Stimulated activated CD4-positive, alpha-beta T cell treated with anti-CD3 and anti-CD28 coated beads, Interleukin-1b, Interleukin-23, amount 100 ng/mL, for 24 hours (primary cell): ENCODE measurements at regions not wholly inside any gene's neighbourhood (a gene's known extent, or its start where the extent isn't known, plus 50 kb on each side); places are given as distances from the start of the nearest gene placed in this dataset.
"Not testable (repeated sequence)": the region's sequence is repeated elsewhere in the genome, so short reads cannot be mapped to it uniquely, and the experiment has no call there.

Experiments used
- DNase-seq, 4 experiments: peaks; one replicate each; pipeline ENCODE4 v3.0.0-alpha.2; 2020; ENCODE audit warnings: low read depth in 4 of 4, low spot score in 1 of 4

DNA sequence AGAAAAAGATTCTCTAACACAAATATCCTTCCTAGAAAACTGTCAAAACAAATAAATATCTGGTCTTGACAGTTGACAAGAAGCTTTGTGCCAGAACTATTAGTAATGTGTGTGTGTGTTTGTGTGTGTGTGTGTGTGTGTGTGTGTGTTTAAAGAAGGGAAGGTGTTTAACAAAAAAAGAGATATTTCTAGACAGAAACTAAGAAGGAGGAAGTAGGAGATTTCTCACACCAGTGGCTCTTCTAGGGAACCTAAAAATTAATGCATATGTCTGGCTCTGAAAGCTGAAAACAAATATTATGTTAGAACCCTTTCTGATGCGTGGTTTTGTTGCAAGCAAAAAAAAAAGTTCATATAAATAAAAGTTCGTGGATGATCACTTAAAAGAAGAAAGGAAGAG is 277.5 kb downstream of the RPS4Y2 start:
- no peak for DNase-seq

DNA sequence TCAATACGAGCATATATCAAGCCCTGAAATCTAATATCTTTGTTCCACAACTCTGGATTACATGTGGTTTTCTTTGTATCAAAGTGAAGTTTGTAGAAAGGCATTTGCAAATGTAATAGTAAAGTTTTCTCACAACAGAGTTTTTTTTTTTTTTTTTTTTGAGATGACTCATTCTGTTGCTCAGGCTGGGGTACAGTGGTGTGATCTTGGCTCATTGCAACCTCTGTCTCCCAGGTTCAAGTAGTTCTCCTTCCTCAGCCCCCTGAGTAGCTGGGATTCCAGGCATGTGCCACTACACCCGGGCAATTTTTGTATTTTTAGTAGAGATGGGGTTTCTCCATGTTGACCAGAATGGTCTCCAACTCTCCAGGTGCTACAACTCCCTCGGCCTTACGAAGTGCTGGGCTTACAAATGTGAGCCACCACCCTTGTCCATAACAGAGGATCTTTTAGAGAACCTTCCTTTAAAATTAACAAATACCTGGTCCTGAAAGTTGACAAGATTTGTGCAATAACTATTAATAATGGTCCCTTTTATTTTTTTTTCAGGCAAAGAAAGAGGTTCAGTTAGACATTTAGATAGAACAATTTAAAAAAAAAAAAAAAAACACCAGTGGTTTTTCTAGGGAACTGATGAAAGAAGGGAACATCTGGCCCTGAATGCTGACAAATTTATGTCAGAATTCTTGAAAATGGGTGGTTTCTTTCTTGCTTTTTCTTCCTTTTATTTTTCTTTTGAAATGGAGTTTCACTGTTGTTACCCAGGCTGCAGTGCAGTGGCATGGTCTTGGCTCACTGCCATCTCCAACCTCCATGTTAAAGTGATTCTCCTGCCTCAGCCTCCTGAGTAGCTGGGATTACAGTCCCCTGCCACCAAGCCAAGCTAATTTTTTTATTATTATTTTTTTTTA is 278.5 kb downstream of the RPS4Y2 start:
- DNase-seq: peak in 1 of 4 experiments; percentile 5

DNA sequence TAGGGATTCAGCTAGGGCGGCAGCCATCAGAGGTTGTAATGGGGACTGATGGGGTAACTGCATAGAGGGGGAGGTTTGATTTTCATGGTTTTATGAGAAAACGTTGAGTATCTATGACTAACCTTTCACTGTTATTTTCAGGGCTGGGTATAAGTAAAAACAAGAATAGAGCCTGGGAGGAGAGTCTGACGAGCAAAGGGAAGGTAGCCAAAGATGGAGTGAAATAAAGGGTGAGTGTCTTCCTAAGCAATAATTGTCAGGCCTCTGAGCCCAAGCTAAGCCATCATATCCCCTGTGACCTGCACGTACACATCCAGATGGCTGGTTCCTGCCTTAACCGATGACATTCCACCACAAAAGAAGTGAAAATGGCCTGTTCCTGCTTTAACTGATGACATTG is 281.5 kb downstream of the RPS4Y2 start:
- DNase-seq: not testable (repeated sequence)

DNA sequence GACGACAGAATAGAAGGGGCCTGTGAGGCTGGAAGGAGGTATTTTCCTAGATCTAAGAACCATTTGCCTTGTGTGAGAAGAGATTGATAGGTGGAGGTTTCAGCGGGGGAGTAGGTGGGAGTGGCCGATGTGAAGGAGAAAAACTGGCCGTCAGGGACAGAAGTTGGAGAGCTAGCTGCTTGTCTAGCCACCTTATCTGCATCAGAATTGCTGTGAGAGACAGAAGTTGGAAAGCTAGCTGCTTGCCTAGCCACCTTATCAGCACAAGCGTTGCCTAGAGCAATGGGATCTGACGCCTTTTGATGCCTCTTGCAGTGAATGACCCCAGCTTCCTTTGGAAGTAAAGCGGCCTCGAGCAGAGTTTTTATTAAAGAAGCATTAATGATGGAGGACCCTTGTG is 283.9 kb downstream of the RPS4Y2 start:
- no peak for DNase-seq

DNA sequence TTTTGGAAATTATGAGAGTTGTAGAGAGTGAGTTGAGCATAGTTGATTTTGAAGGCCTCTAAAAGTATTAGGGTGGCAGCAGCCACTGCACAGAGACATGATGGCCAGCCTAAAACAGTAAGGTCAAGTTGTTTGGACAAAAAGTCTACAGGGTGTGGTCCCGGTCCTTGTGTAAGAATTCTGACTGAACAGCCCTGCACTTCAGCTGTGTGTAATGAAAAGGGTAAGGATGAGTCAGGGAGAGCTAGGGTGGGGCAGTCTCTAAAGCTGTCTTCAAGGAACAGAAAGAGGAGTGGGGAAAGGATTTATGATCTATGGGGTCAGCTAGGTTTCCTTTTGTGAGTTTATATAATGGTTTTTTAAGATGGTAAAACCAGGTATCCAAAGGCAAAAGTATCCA is 284.8 kb downstream of the RPS4Y2 start:
- not testable (repeated sequence) for DNase-seq

DNA sequence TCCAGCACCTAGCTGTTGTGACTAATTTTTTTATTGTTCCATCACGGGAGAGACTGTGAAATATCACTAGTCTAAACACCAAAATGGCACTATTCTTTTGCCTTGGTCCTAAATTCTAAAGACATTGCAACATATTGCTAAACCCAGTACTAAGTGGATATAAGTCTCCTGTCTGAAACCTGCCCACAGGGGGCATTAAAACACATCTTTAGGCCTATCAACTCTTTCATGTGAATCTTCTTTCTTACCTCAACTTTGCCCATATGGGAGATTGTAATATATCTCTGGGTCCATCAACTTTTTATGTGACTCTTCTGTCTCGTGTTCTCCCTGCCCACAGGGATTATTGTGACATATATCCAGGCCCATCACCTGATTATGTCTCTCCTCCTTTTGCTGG is 317.2 kb downstream of the RPS4Y2 start:
- no peak for DNase-seq

DNA sequence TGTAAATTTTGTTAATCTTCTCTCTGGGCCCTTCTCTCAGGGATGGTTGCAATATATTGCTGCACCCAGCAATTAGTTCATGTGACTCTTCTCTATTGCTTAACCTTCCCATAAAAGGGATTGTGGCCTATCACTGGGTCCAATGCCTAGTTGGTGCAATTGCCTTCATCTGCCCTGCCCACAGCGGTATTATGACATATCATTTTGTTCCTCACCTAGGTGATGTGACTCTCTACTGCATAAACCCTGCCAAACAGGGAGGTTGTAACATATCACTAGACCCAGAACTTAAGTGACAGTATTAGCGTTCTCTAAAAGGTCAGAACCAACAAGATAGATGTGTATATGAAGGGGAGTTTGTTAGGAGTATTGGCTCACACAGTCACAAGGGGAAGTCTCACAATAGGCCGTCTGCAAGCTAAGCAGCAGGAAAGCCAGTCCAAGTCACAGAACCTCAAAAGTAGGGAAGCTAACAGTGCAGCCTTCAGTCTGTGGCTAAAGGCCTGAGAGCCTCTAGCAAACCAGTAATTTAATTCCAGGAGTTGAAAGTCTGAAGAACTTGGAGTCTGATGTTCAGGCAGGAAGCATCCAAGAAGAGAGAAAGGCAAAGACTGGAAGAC is 317.8 kb downstream of the RPS4Y2 start:
- no peak for DNase-seq

DNA sequence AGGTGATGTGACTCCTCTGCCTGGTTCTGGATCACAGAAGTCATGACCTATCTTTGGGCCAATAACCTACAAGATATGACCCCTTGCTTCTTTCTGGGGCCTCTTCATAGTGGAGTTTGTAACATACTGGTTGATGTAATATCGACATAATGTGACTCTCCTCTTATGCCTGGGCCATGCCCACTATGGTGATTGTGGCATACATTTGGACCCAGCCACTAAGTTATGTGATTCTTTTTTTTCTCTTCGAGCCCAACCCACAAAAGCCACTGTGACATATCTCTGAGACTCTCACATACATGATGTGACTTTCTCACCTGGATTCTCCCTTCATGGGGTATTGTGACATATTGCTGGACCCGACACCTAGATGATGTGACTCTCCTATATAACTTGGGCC is 319.8 kb downstream of the RPS4Y2 start:
- no peak for DNase-seq

DNA sequence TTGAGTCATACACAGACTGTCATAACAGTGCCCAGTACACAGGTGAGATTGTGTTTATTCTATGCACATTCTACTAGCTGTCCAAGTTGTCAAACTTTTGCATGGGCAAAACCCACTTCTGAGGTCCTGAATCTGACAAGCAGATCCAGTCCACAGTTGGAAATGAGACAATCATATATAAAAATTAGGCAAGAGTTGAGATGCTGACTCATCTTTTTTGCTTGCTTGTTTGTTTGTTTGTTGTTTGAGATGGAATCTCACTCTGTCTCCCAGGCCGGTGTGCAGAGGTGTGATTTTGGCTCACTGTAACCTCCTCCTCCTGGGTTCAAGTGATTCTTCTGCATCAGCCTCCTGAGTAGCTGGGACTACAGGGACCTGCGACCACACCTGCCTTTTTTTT is 323.8 kb downstream of the RPS4Y2 start:
- DNase-seq: no peak

DNA sequence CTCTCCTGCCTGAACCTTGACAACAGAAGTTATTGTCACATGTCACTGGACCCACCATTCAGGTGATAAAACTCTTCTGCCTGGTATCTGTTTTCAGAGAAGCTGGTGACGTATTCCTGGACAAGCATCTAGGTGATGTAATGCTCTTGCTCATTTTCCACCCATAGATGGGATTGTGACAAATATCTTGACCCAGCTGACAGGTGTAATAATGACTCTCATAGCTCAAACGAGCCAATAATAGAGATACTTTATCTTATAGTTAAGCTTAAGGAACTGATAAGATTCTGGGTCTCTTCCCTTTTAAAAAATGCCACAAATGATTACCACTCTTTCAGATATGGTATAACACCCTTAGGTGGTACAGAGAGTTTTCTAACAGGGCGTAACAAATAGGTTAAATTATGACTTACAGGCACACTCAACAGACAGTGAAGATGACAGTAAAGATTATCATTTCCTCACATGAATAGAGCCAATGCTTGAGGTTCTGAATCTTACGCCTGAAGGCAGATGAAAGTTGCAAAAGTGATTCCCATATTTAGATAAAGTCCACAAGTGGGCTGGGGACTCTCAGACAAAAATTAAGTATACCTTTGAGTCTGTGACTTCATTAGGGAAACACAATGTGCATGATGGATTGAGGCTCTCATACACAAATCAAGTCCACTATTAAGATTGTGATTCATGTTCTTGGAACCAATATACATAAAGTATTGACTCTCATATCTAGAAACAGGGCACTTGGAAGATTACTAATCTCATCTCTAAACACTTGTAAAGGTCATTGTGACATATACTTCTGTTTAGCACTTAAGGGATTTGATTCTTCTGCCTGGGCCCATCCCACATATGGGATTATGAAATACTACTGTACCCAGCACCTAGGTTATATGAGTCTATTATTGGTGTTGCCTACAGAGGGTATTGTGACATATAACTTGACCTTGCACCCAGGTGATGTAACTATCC is 326.0 kb downstream of the RPS4Y2 start:
- DNase-seq: no peak

DNA sequence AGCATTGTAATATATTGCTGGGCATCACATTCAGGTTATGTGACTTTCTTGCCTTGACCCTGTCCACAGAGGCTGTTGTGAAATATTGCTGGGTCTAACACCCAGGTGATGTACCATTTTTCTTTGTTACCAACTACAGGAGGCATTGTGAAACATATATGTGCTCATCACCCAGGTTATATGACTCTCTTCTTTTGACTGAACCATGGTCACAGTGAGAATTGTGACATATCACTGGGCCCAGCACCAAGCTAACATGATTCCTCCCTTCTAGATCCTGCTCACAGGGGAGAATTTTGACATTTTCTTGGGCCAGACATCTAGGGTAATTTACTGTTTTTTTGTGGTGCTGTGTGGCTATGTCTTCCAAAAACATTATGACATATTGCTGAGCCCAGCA is 326.7 kb downstream of the RPS4Y2 start:
- DNase-seq: no peak

DNA sequence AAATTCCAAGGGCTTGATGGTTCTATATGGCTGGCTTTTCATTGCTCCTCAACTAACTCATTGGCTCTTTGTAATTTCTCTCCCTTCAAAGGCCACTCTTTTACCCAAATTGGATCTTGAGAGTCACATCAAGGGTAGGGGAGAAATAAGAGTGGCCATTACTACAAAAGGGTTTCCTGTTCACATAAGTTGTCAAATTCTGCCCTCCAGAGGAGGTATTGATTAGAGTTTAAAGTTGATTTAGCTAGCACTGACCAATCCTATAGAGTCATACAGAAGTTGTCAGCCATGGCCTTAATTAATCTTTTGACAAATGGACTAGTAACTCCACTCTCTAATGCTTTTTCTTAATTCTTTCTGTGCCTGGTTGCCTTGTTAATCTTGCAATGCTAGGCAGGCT is 336.0 kb downstream of the RPS4Y2 start:
- DNase-seq: no peak

DNA sequence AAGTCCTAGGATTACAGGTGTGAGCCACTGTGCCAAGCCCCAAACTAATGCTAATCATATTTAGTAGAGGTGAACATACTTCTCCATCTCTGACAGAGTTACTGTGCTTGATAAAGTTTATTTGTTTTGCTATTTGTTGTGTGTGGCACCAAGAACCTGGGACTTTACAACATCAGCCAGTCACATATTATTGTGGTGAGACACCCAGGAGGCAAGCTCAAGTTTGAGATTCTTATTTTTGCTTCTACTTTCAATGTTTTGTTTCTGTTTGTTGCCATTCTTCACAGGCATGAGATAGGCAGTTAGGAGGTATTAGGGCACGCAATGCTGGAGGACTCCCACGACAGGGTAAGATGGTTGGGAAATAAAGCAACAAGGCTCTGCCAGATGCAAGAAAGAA is 346.6 kb downstream of the RPS4Y2 start:
- no peak for DNase-seq

DNA sequence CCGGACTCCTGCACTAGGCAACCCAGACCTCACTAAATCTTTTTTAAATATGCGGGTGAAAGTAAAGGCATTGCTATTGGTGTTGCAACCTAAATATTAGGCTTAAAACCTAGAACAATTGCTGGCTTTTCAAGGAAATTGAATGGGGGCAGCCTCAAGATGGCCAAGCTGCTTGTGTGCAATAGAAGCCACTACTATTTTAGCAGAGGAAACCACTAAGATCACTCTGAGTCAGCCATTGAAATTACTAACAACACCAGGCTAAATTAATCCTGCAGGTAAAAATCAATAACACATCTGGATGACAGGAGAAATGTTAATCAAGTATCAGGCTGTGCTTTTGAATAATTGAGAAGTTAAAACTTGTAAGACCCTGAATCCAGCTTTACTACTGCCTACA is 348.0 kb downstream of the RPS4Y2 start:
- no peak for DNase-seq

DNA sequence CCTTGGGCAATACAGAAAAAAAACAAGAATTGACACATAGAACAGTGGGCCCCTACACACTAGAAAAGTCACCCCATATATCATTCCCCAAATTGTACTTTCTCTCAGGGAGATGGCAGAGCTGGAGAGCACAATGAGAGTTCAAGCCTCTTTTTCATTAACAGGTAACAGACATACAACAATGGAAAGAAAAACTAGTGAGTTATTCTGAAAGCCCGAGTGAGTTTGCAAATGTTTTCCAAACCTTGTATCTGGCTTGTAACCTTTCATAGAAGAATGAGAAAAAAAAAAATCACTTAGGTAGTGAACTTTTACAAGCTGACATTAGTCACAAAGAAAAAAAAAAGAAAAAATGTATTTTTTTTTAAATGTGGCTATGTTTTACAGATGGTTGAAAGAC is 349.6 kb downstream of the RPS4Y2 start:
- no peak for DNase-seq

DNA sequence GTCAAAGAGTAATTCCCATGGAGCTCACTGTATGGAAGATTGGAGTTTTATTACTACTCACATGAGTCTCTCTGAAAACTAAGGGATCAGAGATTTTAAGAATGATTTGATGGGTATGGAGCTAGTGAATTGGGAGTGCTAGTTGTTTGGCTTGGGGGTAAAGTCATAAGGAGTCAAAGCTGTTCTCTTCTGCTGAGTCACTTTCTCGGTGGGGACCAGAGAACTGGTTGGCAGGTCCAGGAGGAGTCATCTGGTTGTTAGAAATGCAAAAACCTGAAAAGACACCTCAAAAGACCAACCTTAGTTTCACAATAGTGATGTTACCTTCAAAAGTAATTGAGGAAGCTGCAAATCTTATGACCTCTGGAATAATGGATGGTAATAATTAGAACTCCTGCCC is 355.4 kb downstream of the RPS4Y2 start:
- DNase-seq: no peak

DNA sequence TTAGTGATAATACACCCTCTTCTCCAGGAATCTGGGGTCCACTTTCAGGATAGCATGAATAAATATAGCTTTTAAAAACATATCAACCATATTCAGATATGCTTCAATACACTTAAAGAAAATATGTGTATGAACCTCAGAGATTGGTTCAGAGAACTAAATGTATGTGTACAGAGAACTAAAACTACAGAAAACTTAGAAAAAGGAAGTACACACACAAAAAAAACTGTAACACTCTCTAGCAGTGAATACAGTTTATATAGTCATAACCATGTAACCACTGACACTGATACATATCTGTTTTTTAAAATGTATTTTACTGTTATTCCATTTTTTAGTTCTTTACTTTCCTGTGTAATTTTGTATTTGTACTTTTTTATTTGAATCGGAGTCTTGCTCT is 365.2 kb downstream of the RPS4Y2 start:
- DNase-seq: no peak

DNA sequence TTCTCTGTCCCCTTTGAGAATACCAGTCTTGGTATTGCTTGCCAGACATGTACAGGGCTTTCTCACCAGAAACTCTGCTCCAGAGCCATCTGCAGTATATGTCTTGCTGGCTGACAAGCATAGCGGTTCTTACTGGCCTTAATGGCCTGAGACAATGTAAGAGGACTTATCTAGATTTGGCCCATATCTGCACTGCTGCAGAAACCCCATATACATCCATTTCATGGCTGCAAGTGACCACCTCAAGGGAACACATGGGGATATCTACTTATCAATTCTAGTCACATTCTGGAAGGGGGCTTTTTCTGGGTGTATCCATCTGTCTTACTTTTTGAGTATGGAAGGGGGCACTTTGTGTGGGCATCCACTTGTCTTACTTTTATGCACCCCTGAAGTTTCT is 375.5 kb upstream of the RBMY1B start:
- DNase-seq: no peak

DNA sequence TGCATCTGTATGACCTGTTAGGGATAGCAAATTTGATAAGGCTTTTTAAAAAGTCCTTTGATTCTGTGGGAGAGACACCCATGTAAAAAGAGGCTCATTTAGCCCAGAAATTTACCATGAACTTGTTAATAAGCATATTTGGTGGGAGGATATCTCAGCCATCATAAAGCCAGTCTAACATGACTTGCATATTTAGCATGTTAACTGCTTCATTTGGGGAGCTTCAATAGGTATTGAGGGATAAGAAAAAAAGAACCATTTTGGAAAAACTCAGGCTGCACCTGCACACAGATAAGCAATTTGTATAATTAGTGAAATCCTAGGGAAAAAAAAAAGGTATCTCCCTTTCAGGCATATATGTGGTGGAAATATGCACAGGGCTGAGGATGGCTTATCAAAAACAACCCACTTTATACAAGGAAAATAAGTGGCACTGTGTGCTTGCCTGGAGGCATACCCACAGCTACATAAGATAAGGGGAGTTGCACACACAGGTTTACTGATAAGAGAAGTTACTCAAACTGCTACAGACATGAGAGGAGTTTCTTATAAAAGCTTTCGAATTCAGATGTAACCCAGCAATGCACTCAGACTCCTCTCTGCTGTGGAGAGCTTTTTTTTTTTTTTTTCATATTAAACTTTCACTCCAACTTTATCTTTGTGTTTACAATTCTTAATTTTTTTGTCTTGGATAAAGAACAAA is 372.9 kb upstream of the RBMY1B start:
- no peak for DNase-seq

DNA sequence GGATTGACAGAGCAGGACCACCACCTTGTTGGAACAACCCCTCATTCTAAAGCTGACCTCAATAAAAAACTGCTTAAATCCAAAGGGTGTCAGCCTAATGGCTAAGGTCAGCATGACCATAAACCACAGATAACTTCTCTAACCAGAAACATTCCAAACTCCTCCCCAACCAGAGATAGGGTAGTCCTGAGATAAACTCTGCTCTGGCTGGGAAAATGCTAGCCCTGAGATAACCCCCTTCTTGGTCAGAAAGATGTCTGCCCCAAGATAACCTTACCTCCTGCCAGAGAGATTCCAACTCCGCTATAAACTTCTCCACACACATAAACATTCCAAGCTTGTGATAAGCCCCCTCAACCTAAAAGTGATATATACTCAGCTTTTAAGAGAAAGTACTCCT is 364.8 kb upstream of the RBMY1B start:
- no peak for DNase-seq

DNA sequence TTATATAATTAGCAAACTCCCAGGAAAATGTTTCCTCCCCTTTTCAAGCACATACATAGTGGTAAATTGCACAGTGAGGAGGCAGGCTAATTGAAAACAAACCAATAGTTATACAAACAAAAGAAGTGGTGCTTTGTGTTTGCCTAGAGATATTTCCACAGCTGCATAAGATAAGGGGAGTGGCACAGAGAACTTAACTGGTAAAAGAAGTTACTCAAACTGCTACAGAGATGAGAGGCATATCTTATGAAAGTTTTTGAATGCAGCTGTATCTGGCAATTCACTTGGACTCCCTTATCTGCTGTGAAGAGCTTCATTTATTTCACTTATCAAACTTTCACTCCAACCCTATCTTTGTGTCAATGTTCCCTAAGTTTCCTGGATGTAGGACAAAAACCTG is 361.2 kb upstream of the RBMY1B start:
- DNase-seq: no peak
